ENCODE measurements at regions not wholly inside any gene's neighbourhood (a gene's known extent, or its start where the extent isn't known, plus 50 kb on each side); places are given as distances from the start of the nearest gene placed in this dataset.
"Not testable (repeated sequence)": the region's sequence is repeated elsewhere in the genome, so short reads cannot be mapped to it uniquely, and the experiment has no call there.

DNA sequence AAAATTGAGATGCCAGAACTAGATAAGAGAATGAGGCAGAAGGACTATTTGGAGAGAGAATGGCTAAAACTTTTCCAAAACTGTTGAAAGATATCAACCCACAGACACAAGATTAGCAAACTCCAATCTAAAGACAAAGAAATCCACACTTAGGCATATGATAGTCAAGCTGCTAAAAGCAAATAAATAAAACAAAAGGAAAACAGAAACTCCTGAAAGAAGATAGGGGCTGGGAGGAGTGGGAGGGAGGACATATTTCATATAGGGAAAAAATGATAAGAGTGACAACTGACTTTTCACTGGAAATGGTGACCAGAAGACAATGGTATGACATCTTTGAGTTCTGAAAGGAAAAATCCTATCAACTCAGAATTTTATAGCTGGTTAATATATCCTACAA is 105.4 kb upstream of the ADO start:
- FAIRE-seq, result no peak
- no peak for DNase-seq (ENCODE audit: insufficient read length)
- TF ChIP-seq TAF1 (IDR thresholded peaks at IDR 0.05; ENCODE audit: borderline replicate concordance, low read depth, low read length) (no peak), POLR2A (IDR thresholded peaks at IDR 0.05; ENCODE audit: low read depth, low read length) (no peak), POLR2AphosphoS5 (IDR thresholded peaks at IDR 0.05; ENCODE audit: low read depth, low read length) (no peak)

- not testable (repeated sequence) for FAIRE-seq; DNase-seq (ENCODE audit: insufficient read length)
Measured at GRCh38 chr10:62704121-62704520, 100.4 kb upstream of the ADO start.

- DNase-seq (ENCODE audit: insufficient read length) (no peak), FAIRE-seq (no peak)
- TF ChIP-seq POLR2A (IDR thresholded peaks at IDR 0.05; ENCODE audit: low read depth, low read length) (no peak), POLR2AphosphoS5 (IDR thresholded peaks at IDR 0.05; ENCODE audit: low read depth, low read length) (no peak), TAF1 (IDR thresholded peaks at IDR 0.05; ENCODE audit: borderline replicate concordance, low read depth, low read length) (no peak)
Measured at GRCh38 chr10:62705789-62706188, 98.7 kb upstream of the ADO start.

DNA sequence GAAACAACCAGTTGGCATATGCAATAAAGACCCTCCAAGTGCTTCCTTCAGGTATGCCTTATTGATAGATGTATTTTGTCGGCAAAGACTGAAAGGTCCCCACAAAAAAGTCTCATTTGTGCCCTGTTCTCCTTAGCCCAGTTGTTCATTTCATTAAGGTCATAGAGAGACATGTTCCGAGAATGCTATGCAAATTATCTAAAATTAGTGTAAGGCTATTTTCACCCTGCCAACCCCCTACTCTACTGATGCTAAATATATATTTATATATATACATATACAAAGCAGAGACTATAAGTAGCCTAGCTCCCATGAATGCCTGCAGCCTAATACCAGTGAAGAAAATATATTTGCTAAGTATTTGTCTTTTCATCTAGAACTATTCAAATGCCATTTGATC is 96.7 kb upstream of the ADO start:
- FAIRE-seq (peak; percentile 90), DNase-seq (ENCODE audit: insufficient read length) (no peak)
- TF ChIP-seq POLR2AphosphoS5 (IDR thresholded peaks at IDR 0.05; ENCODE audit: low read depth, low read length) (no peak), POLR2A (IDR thresholded peaks at IDR 0.05; ENCODE audit: low read depth, low read length) (no peak), TAF1 (IDR thresholded peaks at IDR 0.05; ENCODE audit: borderline replicate concordance, low read depth, low read length) (no peak)

- FAIRE-seq (peak; percentile 78), DNase-seq (ENCODE audit: insufficient read length) (no peak)
- TF ChIP-seq POLR2AphosphoS5 (IDR thresholded peaks at IDR 0.05; ENCODE audit: low read depth, low read length), result no peak
- no peak for TF ChIP-seq TAF1 (IDR thresholded peaks at IDR 0.05; ENCODE audit: borderline replicate concordance, low read depth, low read length)
- no peak for TF ChIP-seq POLR2A (IDR thresholded peaks at IDR 0.05; ENCODE audit: low read depth, low read length)
Measured at GRCh38 chr10:62708569-62708968, 96.0 kb upstream of the ADO start.

- TF ChIP-seq POLR2A (IDR thresholded peaks at IDR 0.05; ENCODE audit: low read depth, low read length), result no peak
- TF ChIP-seq TAF1 (IDR thresholded peaks at IDR 0.05; ENCODE audit: borderline replicate concordance, low read depth, low read length), result no peak
- TF ChIP-seq POLR2AphosphoS5 (IDR thresholded peaks at IDR 0.05; ENCODE audit: low read depth, low read length), result no peak
- FAIRE-seq (no peak), DNase-seq (ENCODE audit: insufficient read length) (no peak)
Measured at GRCh38 chr10:62709200-62709599, 95.3 kb upstream of the ADO start.

GRCh38 chr10:62710182-62710581 is 94.3 kb upstream of the ADO start:
- DNase-seq (ENCODE audit: insufficient read length) (no peak), FAIRE-seq (no peak)
- TF ChIP-seq POLR2AphosphoS5 (IDR thresholded peaks at IDR 0.05; ENCODE audit: low read depth, low read length), result no peak
- TF ChIP-seq TAF1 (IDR thresholded peaks at IDR 0.05; ENCODE audit: borderline replicate concordance, low read depth, low read length), result no peak
- TF ChIP-seq POLR2A (IDR thresholded peaks at IDR 0.05; ENCODE audit: low read depth, low read length), result no peak

DNA sequence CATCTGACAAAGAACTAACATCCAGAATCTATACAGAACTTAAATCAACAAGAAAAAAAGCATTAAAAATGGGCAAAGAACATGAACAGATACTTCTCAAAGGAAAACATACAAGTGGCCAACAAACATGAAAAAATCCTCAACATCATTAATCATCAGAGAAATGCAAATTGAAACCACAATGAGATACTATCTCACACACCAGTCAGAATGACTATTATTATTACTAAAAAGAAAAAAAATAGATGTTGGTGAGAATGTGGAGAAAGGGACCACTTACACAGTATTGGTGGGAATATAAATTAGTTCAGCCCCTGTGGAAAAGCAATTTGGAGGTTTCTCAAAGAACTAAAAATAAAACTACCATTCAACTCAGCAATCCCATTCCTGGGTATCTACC is 89.1 kb upstream of the ADO start:
- FAIRE-seq (no peak), DNase-seq (ENCODE audit: insufficient read length) (no peak)

DNA sequence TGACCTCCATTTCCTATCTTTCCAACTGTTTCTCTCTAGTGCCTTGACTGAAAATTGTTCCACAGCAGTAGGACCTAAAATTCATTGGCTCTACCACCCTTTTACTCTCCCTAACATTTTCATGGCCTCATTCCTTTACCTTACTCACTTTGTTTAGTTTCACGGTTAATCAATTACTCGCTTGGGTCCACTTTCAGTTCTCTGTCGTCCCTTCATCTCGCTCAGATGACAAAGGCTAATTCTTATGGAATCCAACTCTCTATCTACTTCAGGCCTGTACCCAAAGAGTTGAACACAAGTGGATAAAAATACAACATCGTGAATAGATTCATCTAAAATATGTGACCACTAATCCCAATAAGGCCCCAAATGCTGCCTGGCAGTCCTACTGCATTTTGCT is 85.9 kb upstream of the ADO start:
- FAIRE-seq (no peak), DNase-seq (ENCODE audit: insufficient read length) (no peak)
- TF ChIP-seq TAF1 (IDR thresholded peaks at IDR 0.05; ENCODE audit: borderline replicate concordance, low read depth, low read length) (no peak), POLR2A (IDR thresholded peaks at IDR 0.05; ENCODE audit: low read depth, low read length) (no peak), POLR2AphosphoS5 (IDR thresholded peaks at IDR 0.05; ENCODE audit: low read depth, low read length) (no peak)

More for the DNA sequence above, 89.1 kb upstream of the ADO start:
- TF ChIP-seq TAF1 (IDR thresholded peaks at IDR 0.05; ENCODE audit: borderline replicate concordance, low read depth, low read length) (no peak), POLR2A (IDR thresholded peaks at IDR 0.05; ENCODE audit: low read depth, low read length) (no peak), POLR2AphosphoS5 (IDR thresholded peaks at IDR 0.05; ENCODE audit: low read depth, low read length) (no peak)

DNA sequence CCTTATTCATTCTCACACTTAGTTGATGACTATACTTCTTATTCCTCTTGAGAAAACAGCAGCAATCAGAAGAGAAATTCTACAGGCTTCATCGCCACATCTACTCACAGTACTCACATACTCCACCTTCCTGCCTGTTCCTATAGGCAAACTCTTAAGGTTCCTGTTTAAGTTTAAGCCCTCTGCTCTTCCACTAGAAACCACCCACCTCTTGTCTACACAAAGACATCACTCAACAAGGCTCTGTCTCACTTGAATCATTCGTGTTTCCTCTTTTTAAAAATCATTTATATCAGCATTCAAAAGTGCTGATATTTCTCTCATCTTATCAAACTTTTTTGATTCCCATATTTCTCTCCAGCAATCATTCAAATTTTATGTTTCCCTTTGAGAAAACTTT is 85.5 kb upstream of the ADO start:
- no peak for TF ChIP-seq POLR2A (IDR thresholded peaks at IDR 0.05; ENCODE audit: low read depth, low read length)
- TF ChIP-seq POLR2AphosphoS5 (IDR thresholded peaks at IDR 0.05; ENCODE audit: low read depth, low read length), result no peak
- no peak for TF ChIP-seq TAF1 (IDR thresholded peaks at IDR 0.05; ENCODE audit: borderline replicate concordance, low read depth, low read length)
- DNase-seq (ENCODE audit: insufficient read length), result no peak
- no peak for FAIRE-seq

- TF ChIP-seq POLR2AphosphoS5 (IDR thresholded peaks at IDR 0.05; ENCODE audit: low read depth, low read length) (no peak), TAF1 (IDR thresholded peaks at IDR 0.05; ENCODE audit: borderline replicate concordance, low read depth, low read length) (no peak), POLR2A (IDR thresholded peaks at IDR 0.05; ENCODE audit: low read depth, low read length) (no peak)
- no peak for FAIRE-seq
Measured at GRCh38 chr10:62721687-62722086, 82.8 kb upstream of the ADO start.

DNA sequence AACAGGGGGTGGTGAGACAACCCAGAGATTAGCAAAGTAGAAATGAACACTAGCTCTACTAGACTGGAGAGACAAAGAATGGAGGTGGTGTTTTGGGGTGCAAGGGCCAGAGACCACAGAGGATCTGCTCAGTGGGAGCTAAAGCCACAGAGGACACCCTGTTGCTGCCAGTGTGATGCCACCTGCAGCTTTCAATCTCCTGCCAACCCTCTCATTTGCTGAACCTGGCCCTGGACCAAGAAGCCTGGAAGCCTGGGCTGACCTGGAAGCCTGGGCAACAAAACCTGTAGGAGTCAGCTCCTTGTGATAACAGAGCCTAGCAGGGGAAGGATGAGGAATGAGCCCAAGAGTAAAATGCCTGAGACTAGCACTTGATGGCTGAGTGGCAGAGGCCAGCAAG is 81.1 kb upstream of the ADO start:
- no peak for DNase-seq (ENCODE audit: insufficient read length)
- FAIRE-seq, result no peak
- no peak for TF ChIP-seq POLR2AphosphoS5 (IDR thresholded peaks at IDR 0.05; ENCODE audit: low read depth, low read length)
- TF ChIP-seq TAF1 (IDR thresholded peaks at IDR 0.05; ENCODE audit: borderline replicate concordance, low read depth, low read length), result no peak
- no peak for TF ChIP-seq POLR2A (IDR thresholded peaks at IDR 0.05; ENCODE audit: low read depth, low read length)

More at GRCh38 chr10:62721687-62722086, 82.8 kb upstream of the ADO start:
- DNase-seq (ENCODE audit: insufficient read length), result no peak

- no peak for TF ChIP-seq TAF1 (IDR thresholded peaks at IDR 0.05; ENCODE audit: borderline replicate concordance, low read depth, low read length)
- TF ChIP-seq POLR2AphosphoS5 (IDR thresholded peaks at IDR 0.05; ENCODE audit: low read depth, low read length), result no peak
- TF ChIP-seq POLR2A (IDR thresholded peaks at IDR 0.05; ENCODE audit: low read depth, low read length), result no peak
- no peak for DNase-seq (ENCODE audit: insufficient read length)
- no peak for FAIRE-seq
Measured at GRCh38 chr10:62724465-62724864, 80.1 kb upstream of the ADO start.
